ENCODE measurements at regions not wholly inside any gene's neighbourhood (a gene's known extent, or its start where the extent isn't known, plus 50 kb on each side); places are given as distances from the start of the nearest gene placed in this dataset.

GRCh38 chr3:153574445-153574844 is 412.4 kb downstream of the RAP2B start:
- TF ChIP-seq ZNF138 (CRISPR knock-in tag; conservative IDR thresholded peaks at IDR 0.05) (no peak), MAX (CRISPR knock-in tag; IDR thresholded peaks at IDR 0.05) (no peak), ETV6 (CRISPR knock-in tag; IDR thresholded peaks at IDR 0.05) (no peak), GABPB1 (CRISPR knock-in tag; IDR thresholded peaks at IDR 0.05) (no peak), CTCF (IDR thresholded peaks at IDR 0.05) (no peak)
- TF ChIP-seq, protein P1, sequence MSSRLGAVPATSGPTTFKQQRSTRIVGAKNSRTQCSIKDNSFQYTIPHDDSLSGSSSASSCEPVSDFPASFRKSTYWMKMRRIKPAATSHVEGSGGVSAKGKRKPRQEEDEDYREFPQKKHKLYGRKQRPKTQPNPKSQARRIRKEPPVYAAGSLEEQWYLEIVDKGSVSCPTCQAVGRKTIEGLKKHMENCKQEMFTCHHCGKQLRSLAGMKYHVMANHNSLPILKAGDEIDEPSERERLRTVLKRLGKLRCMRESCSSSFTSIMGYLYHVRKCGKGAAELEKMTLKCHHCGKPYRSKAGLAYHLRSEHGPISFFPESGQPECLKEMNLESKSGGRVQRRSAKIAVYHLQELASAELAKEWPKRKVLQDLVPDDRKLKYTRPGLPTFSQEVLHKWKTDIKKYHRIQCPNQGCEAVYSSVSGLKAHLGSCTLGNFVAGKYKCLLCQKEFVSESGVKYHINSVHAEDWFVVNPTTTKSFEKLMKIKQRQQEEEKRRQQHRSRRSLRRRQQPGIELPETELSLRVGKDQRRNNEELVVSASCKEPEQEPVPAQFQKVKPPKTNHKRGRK (CRISPR knock-in tag; IDR thresholded peaks at IDR 0.05; ENCODE audit: borderline replicate concordance), result no peak
- TF ChIP-seq, protein P2, sequence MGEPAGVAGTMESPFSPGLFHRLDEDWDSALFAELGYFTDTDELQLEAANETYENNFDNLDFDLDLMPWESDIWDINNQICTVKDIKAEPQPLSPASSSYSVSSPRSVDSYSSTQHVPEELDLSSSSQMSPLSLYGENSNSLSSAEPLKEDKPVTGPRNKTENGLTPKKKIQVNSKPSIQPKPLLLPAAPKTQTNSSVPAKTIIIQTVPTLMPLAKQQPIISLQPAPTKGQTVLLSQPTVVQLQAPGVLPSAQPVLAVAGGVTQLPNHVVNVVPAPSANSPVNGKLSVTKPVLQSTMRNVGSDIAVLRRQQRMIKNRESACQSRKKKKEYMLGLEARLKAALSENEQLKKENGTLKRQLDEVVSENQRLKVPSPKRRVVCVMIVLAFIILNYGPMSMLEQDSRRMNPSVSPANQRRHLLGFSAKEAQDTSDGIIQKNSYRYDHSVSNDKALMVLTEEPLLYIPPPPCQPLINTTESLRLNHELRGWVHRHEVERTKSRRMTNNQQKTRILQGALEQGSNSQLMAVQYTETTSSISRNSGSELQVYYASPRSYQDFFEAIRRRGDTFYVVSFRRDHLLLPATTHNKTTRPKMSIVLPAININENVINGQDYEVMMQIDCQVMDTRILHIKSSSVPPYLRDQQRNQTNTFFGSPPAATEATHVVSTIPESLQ (CRISPR knock-in tag; IDR thresholded peaks at IDR 0.05), result no peak

All from WTC11 (cell line).